HEK293T (cell line): ENCODE measurements at regions not wholly inside any gene's neighbourhood (a gene's known extent, or its start where the extent isn't known, plus 50 kb on each side); places are given as distances from the start of the nearest gene placed in this dataset.

Source experiments
- CTCF ChIA-PET: fragments of 350-600 bp; formaldehyde crosslinking; extraction: SDS; loops from one replicate; lab custom pipeline; 2021; ENCODE audit warnings: antibody characterized with exemption, inconsistent platforms; lab: Yijun Ruan, JAX
- POLR2A ChIA-PET: fragments of 350-600 bp; formaldehyde crosslinking; extraction: SDS; loops from one replicate; lab custom pipeline; 2020; ENCODE audit warnings: antibody characterized with exemption, inconsistent platforms; lab: Yijun Ruan, JAX
- DNase-seq: peaks from one replicate; pipeline ENCODE4 v3.0.0; 2012; ENCODE audit warnings: mixed read lengths; ENCODE audit errors: extremely low spot score
- ARNT ChIP-seq: fragments of 450-650 bp; IDR thresholded peaks from 2 replicates; pipeline ENCODE4 v1.6.1; 2017; ENCODE audit warnings: mild to moderate bottlenecking
- BHLHE40 ChIP-seq: fragments of 450-650 bp; IDR thresholded peaks from 2 replicates; pipeline ENCODE4 v1.6.1; 2016; ENCODE audit warnings: mild to moderate bottlenecking, moderate library complexity, borderline replicate concordance
- CTBP1 ChIP-seq: fragments of 450-650 bp; IDR thresholded peaks from 2 replicates; pipeline ENCODE4 v1.6.1; 2016; ENCODE audit warnings: borderline replicate concordance
- ELF4 ChIP-seq: fragments of 450-650 bp; IDR thresholded peaks from 2 replicates; pipeline ENCODE4 v1.6.1; 2017; ENCODE audit warnings: antibody characterized with exemption
- FOXA1 ChIP-seq: fragments of 450-650 bp; IDR thresholded peaks from 2 replicates; pipeline ENCODE4 v1.6.1; 2016; ENCODE audit warnings: mild to moderate bottlenecking
- FOXK2 ChIP-seq: fragments of 450-650 bp; IDR thresholded peaks from 2 replicates; pipeline ENCODE4 v1.6.1; 2016; ENCODE audit warnings: mild to moderate bottlenecking
- FOXM1 ChIP-seq: fragments of 450-650 bp; IDR thresholded peaks from 2 replicates; pipeline ENCODE4 v1.6.1; 2017; ENCODE audit warnings: mild to moderate bottlenecking, borderline replicate concordance
- HDGF ChIP-seq: fragments of 450-650 bp; IDR thresholded peaks from 2 replicates; pipeline ENCODE4 v1.6.1; 2017; ENCODE audit warnings: antibody characterized with exemption, borderline replicate concordance
- L3MBTL2 ChIP-seq: fragments of 450-650 bp; conservative IDR thresholded peaks from 2 replicates; pipeline ENCODE4 v1.6.1; 2016; ENCODE audit warnings: mild to moderate bottlenecking
- LEF1 ChIP-seq: fragments of 450-650 bp; IDR thresholded peaks from 2 replicates; pipeline ENCODE4 v1.6.1; 2017; ENCODE audit warnings: mild to moderate bottlenecking, borderline replicate concordance
- NFRKB ChIP-seq: fragments of 450-650 bp; IDR thresholded peaks from 2 replicates; pipeline ENCODE4 v1.6.1; 2016; ENCODE audit warnings: mild to moderate bottlenecking, moderate library complexity
- SP1 ChIP-seq: fragments of 450-650 bp; IDR thresholded peaks from 2 replicates; pipeline ENCODE4 v1.6.1; 2017
- SUZ12 ChIP-seq: fragments of 450-650 bp; IDR thresholded peaks from 2 replicates; pipeline ENCODE4 v1.6.1; 2016; ENCODE audit warnings: mild to moderate bottlenecking
- TARDBP ChIP-seq: fragments of 450-650 bp; IDR thresholded peaks from 2 replicates; pipeline ENCODE4 v1.6.1; 2016
- ZNF384 ChIP-seq: fragments of 450-650 bp; IDR thresholded peaks from 2 replicates; pipeline ENCODE4 v1.6.1; 2016
- TF ChIP-seq, protein P1 (sequence below): fragments of 450-650 bp; IDR thresholded peaks from 2 replicates; pipeline ENCODE4 v1.6.1; 2016

DNA sequence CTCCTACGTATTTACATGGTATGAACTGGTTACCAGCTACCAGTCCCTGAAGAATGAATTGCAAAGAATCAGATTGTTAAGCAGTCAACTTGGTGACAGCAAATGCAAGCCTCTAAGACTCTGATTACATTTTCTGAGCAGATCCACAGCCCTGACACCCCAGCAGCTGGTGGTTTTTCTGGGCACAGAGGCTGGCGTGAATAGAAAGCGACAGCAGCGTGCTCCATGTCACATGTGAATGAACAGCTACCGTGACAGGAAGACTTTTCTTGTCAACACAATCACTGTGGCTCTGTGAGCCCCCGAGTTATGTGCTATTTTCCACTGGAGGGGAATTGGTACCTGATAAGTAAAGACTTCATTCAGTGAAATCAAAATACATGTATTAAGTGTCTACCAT lies 93.2 kb upstream of the CBLN2 start:
- CTCF ChIA-PET: no interaction called here
- DNase-seq: no peak
- TF ChIP-seq SP1 (no peak), ELF4 (no peak), HDGF (no peak), LEF1 (no peak), FOXM1 (no peak), CTBP1 (no peak)
- POLR2A ChIA-PET: no interaction called here

DNA sequence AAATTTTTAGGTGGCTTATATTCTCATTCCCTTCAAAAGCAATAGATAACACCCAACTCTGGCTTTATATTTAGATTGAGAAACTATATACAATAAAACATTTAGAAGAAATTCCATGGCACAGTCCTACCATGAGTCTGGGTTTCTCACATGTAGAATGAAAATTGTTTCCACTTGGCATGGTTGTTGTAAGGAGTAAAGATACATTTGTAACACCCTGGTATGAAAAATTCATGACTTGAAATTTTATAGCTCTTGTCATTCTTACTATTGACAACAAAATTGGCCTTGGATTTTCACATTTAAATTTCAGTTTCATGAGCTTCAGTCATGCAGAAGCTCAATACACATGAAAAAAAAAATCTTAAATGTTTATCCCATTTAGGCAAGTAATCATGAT lies 92.5 kb upstream of the CBLN2 start:
- CTCF ChIA-PET: no interaction called here
- TF ChIP-seq SP1 (no peak), NFRKB (no peak), ZNF384 (no peak), CTBP1 (no peak)
- DNase-seq: no peak
- POLR2A ChIA-PET: no interaction called here

DNA sequence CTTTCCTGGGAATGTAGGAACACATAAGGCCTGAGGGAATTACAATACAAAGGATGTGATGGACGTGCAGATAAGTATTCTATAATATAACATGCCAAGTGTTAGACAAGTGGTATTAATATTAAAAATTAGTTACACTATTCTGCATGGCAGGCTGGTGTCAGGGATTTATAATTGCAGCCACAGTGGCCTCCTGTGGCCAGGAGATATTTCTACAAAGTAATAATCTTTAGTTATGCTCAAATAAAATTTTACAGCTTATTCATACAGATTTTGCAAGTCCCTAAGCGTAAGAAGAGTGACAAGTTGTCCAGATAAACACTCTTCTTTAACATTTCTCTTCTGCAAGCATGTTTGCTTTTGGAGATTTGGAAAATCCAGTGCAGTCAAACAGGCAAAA lies 90.4 kb upstream of the CBLN2 start:
- TF ChIP-seq FOXM1 (no peak), SUZ12 (no peak), FOXA1 (no peak), HDGF (no peak), NFRKB (no peak), LEF1 (no peak)
- CTCF ChIA-PET: no interaction called here
- no peak for DNase-seq
- POLR2A ChIA-PET: no interaction called here

DNA sequence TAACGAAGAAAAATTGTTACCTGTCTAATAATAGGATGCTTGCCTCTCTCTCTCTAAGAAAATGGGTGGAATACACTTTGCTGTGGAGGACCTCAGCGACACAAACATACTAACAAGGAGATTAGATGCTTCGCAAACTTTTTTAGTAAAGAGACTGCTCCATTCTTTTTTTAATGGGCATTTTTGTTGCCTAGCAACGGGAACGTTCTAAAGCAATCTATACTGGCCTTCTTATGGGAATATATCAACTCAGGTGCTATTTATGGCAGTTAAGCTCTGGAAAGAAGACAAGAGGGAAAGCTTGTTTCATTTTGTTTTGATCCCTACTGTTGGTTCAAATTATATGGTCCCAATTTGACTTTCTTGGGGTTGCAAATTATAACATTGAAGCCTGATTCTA lies 86.8 kb upstream of the CBLN2 start:
- TF ChIP-seq FOXA1 (no peak), ZNF384 (no peak), HDGF (no peak), ARNT (no peak), SUZ12 (no peak)
- POLR2A ChIA-PET: no interaction called here
- CTCF ChIA-PET: no interaction called here
- no peak for DNase-seq

DNA sequence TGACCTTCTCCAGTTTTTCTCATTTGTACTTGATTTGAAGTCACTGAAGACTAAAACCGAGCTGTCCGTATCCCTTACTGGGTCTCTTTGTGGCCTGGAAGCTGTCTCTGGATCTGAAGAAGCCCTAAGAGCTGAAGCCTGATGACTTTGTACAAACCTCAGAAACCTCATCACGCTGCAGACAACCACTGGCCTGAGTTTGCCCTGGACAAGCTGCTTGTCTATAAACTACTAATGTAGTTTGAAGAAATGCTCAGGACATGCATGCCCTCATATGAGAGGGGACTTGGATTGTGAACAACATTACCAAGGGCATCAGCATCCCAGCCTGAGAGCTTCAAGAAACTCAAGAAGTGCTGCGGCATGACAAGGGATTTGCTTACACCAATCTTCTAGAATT lies 79.3 kb upstream of the CBLN2 start:
- ChIA-PET CTCF (no interaction called here), POLR2A (no interaction called here)
- TF ChIP-seq FOXM1: no peak
- TF ChIP-seq FOXA1: no peak
- TF ChIP-seq L3MBTL2: no peak
- TF ChIP-seq LEF1: no peak
- DNase-seq: no peak

DNA sequence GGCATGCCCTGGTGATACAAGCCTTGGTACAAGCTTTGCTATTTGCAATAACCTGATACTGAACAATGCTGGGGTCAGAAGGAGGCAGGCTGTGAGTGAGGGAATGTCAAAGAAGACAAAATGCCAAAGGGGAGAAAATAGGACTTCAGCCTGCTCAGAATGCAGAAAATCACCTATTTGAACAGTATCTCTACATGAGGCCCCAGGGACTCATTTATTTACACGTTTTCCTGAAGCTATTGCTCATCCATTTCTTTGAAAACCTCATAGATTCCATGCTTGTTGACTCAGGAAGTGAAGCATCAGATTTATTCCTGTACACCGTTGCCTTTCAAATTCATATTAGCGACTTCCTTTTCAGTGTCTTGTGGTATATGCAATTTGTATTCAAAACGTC lies 69.4 kb upstream of the CBLN2 start:
- TF ChIP-seq CTBP1: no peak
- TF ChIP-seq ZNF384: no peak
- TF ChIP-seq NFRKB: no peak
- no peak for TF ChIP-seq HDGF
- TF ChIP-seq ELF4: no peak
- no peak for TF ChIP-seq FOXK2
- TF ChIP-seq SP1: no peak
- TF ChIP-seq, protein P1, sequence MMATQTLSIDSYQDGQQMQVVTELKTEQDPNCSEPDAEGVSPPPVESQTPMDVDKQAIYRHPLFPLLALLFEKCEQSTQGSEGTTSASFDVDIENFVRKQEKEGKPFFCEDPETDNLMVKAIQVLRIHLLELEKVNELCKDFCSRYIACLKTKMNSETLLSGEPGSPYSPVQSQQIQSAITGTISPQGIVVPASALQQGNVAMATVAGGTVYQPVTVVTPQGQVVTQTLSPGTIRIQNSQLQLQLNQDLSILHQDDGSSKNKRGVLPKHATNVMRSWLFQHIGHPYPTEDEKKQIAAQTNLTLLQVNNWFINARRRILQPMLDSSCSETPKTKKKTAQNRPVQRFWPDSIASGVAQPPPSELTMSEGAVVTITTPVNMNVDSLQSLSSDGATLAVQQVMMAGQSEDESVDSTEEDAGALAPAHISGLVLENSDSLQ: no peak
- no peak for TF ChIP-seq L3MBTL2
- no peak for TF ChIP-seq BHLHE40
- no peak for TF ChIP-seq LEF1
- TF ChIP-seq FOXA1: no peak
- ChIA-PET CTCF (no interaction called here), POLR2A (no interaction called here)
- DNase-seq: no peak

DNA sequence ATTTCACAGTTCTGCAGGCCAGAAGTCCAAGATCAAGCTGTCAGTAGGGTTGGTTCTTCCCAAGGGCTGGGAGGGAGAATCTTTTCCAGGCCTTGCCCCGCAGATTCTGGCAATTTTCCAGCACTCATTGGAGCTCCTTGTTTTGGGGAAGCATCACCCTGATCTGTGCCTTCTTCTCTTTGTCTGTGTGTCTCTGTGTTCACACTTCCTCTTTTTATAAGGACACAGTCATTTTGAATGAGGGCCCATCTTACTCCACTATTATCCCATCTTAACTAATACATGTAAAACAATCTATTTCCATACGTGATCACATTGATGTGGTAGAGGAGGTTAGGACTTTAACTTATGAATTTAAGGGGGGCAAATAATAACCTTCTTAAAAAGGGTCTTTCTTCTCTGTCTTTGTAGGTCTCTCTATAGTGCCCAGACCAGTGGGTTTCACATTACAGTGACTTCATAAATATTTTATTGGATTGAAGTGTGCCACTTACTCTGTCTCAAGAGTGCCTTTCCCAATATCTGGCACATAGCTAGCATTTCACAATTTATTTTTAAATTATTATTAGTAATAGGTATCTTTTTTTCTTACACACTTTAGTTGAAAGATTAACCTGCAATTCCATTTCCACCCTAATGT lies 68.9 kb upstream of the CBLN2 start:
- ChIA-PET POLR2A (no interaction called here), CTCF (no interaction called here)
- no peak for TF ChIP-seq FOXK2
- TF ChIP-seq NFRKB: no peak
- TF ChIP-seq ELF4: no peak
- no peak for TF ChIP-seq ZNF384
- no peak for TF ChIP-seq CTBP1
- no peak for TF ChIP-seq TARDBP
- no peak for TF ChIP-seq ARNT
- no peak for TF ChIP-seq HDGF
- no peak for DNase-seq

DNA sequence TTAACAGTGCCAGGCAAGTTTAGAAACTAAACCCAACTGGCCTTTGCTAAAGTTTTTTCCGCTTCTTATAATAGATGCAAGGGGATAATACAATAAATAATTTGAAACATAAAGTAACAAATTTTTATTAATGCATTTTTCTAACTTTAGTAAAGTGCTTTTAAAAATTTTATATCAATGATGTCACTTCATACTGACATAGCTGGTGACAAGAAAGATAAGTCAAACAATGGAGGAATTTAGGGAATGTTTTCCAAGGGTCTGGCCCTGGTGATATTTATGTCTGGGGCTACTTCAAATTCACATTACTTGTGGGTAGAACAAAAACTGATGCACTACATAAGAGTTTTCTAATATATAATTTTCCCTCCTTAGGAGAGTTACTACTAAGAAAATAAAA lies 61.2 kb upstream of the CBLN2 start:
- CTCF ChIA-PET: no interaction called here

More for the DNA sequence above, 61.2 kb upstream of the CBLN2 start:
- POLR2A ChIA-PET: no interaction called here
- DNase-seq: no peak
- no peak for TF ChIP-seq FOXA1
- TF ChIP-seq HDGF: no peak
- no peak for TF ChIP-seq NFRKB
- TF ChIP-seq FOXM1: no peak
- no peak for TF ChIP-seq ZNF384
- TF ChIP-seq ARNT: no peak
- no peak for TF ChIP-seq SP1
- TF ChIP-seq L3MBTL2: no peak
- TF ChIP-seq LEF1: no peak
- TF ChIP-seq, protein P1: no peak
- no peak for TF ChIP-seq FOXK2
- no peak for TF ChIP-seq SUZ12
- TF ChIP-seq CTBP1: no peak
- no peak for TF ChIP-seq ELF4
- TF ChIP-seq TARDBP: no peak
- no peak for TF ChIP-seq BHLHE40
